H9 (cell line): ENCODE measurements at regions not wholly inside any gene's neighbourhood (a gene's known extent, or its start where the extent isn't known, plus 50 kb on each side); places are given as distances from the start of the nearest gene placed in this dataset.

Source experiments
- DNase-seq: peaks from one replicate; pipeline ENCODE4 v3.0.0-alpha.2; 2017
- H2AFZ ChIP-seq: one replicate; pipeline ENCODE4 v1.6.1; 2013; ENCODE audit warnings: mild to moderate bottlenecking, low read length, control low read depth, moderate library complexity
- H2AK5ac ChIP-seq: 2 replicates; pipeline ENCODE4 v1.6.1; 2013; ENCODE audit warnings: low read length, control low read depth, mixed read lengths; ENCODE audit not compliant: insufficient read length
- H2BK120ac ChIP-seq: one replicate; pipeline ENCODE4 v1.6.1; 2013; ENCODE audit warnings: low read depth, mild to moderate bottlenecking, low read length, control low read depth, inconsistent platforms; ENCODE audit not compliant: poor library complexity, severe bottlenecking
- H2BK12ac ChIP-seq: 2 replicates; pipeline ENCODE4 v1.6.1; 2013; ENCODE audit warnings: low read length, control low read depth, mixed read lengths, low read depth; ENCODE audit not compliant: insufficient read length
- H2BK15ac ChIP-seq: 2 replicates; pipeline ENCODE4 v1.6.1; 2013; ENCODE audit warnings: low read depth, low read length, control low read depth
- H2BK20ac ChIP-seq: one replicate; pipeline ENCODE4 v1.6.1; 2013; ENCODE audit warnings: low read depth, mild to moderate bottlenecking, low read length, control low read depth, inconsistent platforms; ENCODE audit not compliant: poor library complexity, severe bottlenecking
- H2BK5ac ChIP-seq: 2 replicates; pipeline ENCODE4 v1.6.1; 2013; ENCODE audit warnings: low read length, control low read depth, mixed read lengths; ENCODE audit not compliant: insufficient read length
- H3K14ac ChIP-seq: 2 replicates; pipeline ENCODE4 v1.6.1; 2013; ENCODE audit warnings: low read length, control low read depth; ENCODE audit not compliant: insufficient read depth
- H3K18ac ChIP-seq: 2 replicates; pipeline ENCODE4 v1.6.1; 2013; ENCODE audit warnings: low read depth, mild to moderate bottlenecking, mixed read lengths, low read length, control low read depth; ENCODE audit not compliant: insufficient read length
- H3K23ac ChIP-seq: 2 replicates; pipeline ENCODE4 v1.6.1; 2013; ENCODE audit warnings: low read length, control low read depth, mixed read lengths, low read depth; ENCODE audit not compliant: insufficient read length
- H3K23me2 ChIP-seq: 2 replicates; pipeline ENCODE4 v1.6.1; 2013; ENCODE audit warnings: low read depth, mild to moderate bottlenecking, mixed read lengths, low read length, control low read depth; ENCODE audit not compliant: insufficient read length, poor library complexity, severe bottlenecking
- H3K27ac ChIP-seq: 2 replicates; pipeline ENCODE4 v1.5.1; 2013; ENCODE audit warnings: low read length, control low read depth, mixed read lengths, low read depth; ENCODE audit not compliant: insufficient read length
- H3K27me3 ChIP-seq: 2 replicates; pipeline ENCODE4 v1.6.1; 2013; ENCODE audit warnings: low read length, control low read depth, inconsistent platforms; ENCODE audit not compliant: insufficient read depth
- H3K4ac ChIP-seq: 2 replicates; pipeline ENCODE4 v1.6.1; 2013; ENCODE audit warnings: low read depth, mild to moderate bottlenecking, control low read depth, inconsistent platforms, low read length, moderate library complexity
- H3K4me1 ChIP-seq: 2 replicates; pipeline ENCODE4 v1.6.1; 2013; ENCODE audit warnings: low read length, control low read depth, inconsistent platforms; ENCODE audit not compliant: insufficient read depth
- H3K4me2 ChIP-seq: 2 replicates; pipeline ENCODE4 v1.6.1; 2013; ENCODE audit warnings: low read length, control low read depth, mixed read lengths; ENCODE audit not compliant: insufficient read length, insufficient read depth
- H3K56ac ChIP-seq: 2 replicates; pipeline ENCODE4 v1.6.1; 2013; ENCODE audit warnings: low read depth, mild to moderate bottlenecking, mixed read lengths, low read length, control low read depth; ENCODE audit not compliant: insufficient read length
- H3K79me1 ChIP-seq: 2 replicates; pipeline ENCODE4 v1.6.1; 2013; ENCODE audit warnings: low read depth, mild to moderate bottlenecking, moderate library complexity, low read length, control low read depth, inconsistent platforms; ENCODE audit not compliant: insufficient read depth, poor library complexity, severe bottlenecking
- H3K79me2 ChIP-seq: 2 replicates; pipeline ENCODE4 v1.6.1; 2013; ENCODE audit warnings: low read length, control low read depth, inconsistent platforms; ENCODE audit not compliant: insufficient read depth
- H3K9ac ChIP-seq: 2 replicates; pipeline ENCODE4 v1.6.1; 2013; ENCODE audit warnings: low read length, control low read depth, mixed read lengths; ENCODE audit not compliant: insufficient read length; ENCODE audit errors: extremely low read depth
- H3K9me3 ChIP-seq: one replicate; pipeline ENCODE4 v1.6.1; 2013; ENCODE audit warnings: low read depth, low read length, inconsistent platforms; ENCODE audit not compliant: control insufficient read depth
- H3T11ph ChIP-seq: one replicate; pipeline ENCODE4 v1.6.1; 2013; ENCODE audit warnings: mild to moderate bottlenecking, low read length, control low read depth, inconsistent platforms
- H4K20me1 ChIP-seq: one replicate; pipeline ENCODE4 v1.6.1; 2013; ENCODE audit not compliant: control insufficient read depth, insufficient read length, insufficient read depth
- H4K5ac ChIP-seq: 2 replicates; pipeline ENCODE4 v1.6.1; 2013; ENCODE audit warnings: low read depth, mild to moderate bottlenecking, mixed read lengths, low read length, control low read depth; ENCODE audit not compliant: insufficient read length
- H4K8ac ChIP-seq: replicated peaks from 2 replicates; pipeline ENCODE4 v1.6.1; 2013; ENCODE audit warnings: low read length, control low read depth, mixed read lengths, low read depth; ENCODE audit not compliant: insufficient read length
- H4K91ac ChIP-seq: 2 replicates; pipeline ENCODE4 v1.6.1; 2013; ENCODE audit warnings: low read depth, mild to moderate bottlenecking, moderate library complexity, mixed read lengths, low read length, control low read depth; ENCODE audit not compliant: insufficient read length
- H3K27ac Mint-ChIP-seq, 3 experiments: 2 replicates in 2 of 3; 3 replicates in 1 of 3; pipeline ENCODE4 v1.8.0; 2020 to 2021; ENCODE audit warnings: mixed read lengths in 3 of 3, mild to moderate bottlenecking in 1 of 3, moderate library complexity in 1 of 3
- H3K27me3 Mint-ChIP-seq: 2 replicates; pipeline ENCODE4 v1.8.0; 2021; ENCODE audit warnings: low read depth, mild to moderate bottlenecking, moderate library complexity, mixed read lengths
- H3K36me3 Mint-ChIP-seq, 3 experiments: 2 replicates in 2 of 3; 3 replicates in 1 of 3; pipeline ENCODE4 v1.8.0; 2020 to 2021; ENCODE audit warnings: low read depth in 3 of 3, mixed read lengths in 3 of 3; ENCODE audit not compliant: insufficient read depth in 1 of 3
- H3K4me1 Mint-ChIP-seq, 2 experiments: 2 replicates each; pipeline ENCODE4 v1.8.0; 2020; ENCODE audit warnings: mixed read lengths in 2 of 2
- H3K4me3 Mint-ChIP-seq, 2 experiments: 2 replicates in 1 of 2; 3 replicates in 1 of 2; pipeline ENCODE4 v1.8.0; 2020 to 2021; ENCODE audit warnings: mild to moderate bottlenecking in 2 of 2, mixed read lengths in 2 of 2, moderate library complexity in 1 of 2
- H3K9me3 Mint-ChIP-seq, 2 experiments: 2 replicates in 1 of 2; 3 replicates in 1 of 2; pipeline ENCODE4 v1.8.0; 2020; ENCODE audit warnings: mild to moderate bottlenecking in 2 of 2, mixed read lengths in 2 of 2, moderate library complexity in 1 of 2
- WGBS: extraction: QIAGEN DNeasy Blood & Tissue Kit; methylation state at CpG from one replicate; pipeline ENCODE4 v1.1.7; 2013; ENCODE audit warnings: missing lambda C conversion rate, low lambda C conversion rate, mixed read lengths; ENCODE audit not compliant: insufficient read length; ENCODE audit errors: extremely low coverage; 5-methylcytosine and 5-hydroxymethylcytosine counted together
- TF ChIP-seq, protein P1 (sequence below): fragments of 200-600 bp; sonication (generic); conservative IDR thresholded peaks from 3 replicates; pipeline ENCODE4 v1.8.0; 2021; ENCODE audit warnings: antibody characterized with exemption, mild to moderate bottlenecking

DNA sequence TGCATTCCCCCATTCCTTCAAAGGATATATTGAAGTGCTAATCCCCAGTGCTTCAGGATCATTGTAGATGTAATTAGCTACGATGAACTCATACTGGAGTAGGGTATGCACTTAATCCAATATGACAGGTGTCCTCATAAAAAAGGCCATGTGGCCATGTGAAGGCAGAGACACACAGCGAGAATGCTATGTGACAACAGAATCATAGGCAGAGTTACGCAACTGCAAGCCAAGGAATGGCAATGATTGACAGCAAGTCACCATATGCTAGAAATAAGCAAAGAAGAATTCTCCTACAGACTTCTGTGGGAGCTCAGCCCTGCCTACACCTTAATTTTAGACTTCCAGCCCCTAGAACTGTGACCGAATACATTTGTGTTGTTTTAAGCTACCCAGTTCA lies 875.6 kb upstream of the ROBO1 start:
- H2BK5ac ChIP-seq, result no peak overlapping the region
- H3K27me3 Mint-ChIP-seq, result no peaks in the 10 kb centered on the region
- no peak overlapping the region for H2BK120ac ChIP-seq
- H3K79me2 ChIP-seq, result no peaks in the 10 kb centered on the region
- H3K27ac Mint-ChIP-seq, result no peak overlapping the region
- H3K79me1 ChIP-seq, result no peaks in the 10 kb centered on the region
- no peak overlapping the region for H3K4me3 Mint-ChIP-seq
- H3K27ac ChIP-seq, result no peak overlapping the region
- H3K4me1 Mint-ChIP-seq, result no peaks in the 10 kb centered on the region
- H3K56ac ChIP-seq, result no peak overlapping the region
- H3K23ac ChIP-seq, result no peak overlapping the region
- no peaks in the 10 kb centered on the region for H3K9me3 ChIP-seq
- H2BK20ac ChIP-seq, result no peak overlapping the region
- TF ChIP-seq, protein P1, sequence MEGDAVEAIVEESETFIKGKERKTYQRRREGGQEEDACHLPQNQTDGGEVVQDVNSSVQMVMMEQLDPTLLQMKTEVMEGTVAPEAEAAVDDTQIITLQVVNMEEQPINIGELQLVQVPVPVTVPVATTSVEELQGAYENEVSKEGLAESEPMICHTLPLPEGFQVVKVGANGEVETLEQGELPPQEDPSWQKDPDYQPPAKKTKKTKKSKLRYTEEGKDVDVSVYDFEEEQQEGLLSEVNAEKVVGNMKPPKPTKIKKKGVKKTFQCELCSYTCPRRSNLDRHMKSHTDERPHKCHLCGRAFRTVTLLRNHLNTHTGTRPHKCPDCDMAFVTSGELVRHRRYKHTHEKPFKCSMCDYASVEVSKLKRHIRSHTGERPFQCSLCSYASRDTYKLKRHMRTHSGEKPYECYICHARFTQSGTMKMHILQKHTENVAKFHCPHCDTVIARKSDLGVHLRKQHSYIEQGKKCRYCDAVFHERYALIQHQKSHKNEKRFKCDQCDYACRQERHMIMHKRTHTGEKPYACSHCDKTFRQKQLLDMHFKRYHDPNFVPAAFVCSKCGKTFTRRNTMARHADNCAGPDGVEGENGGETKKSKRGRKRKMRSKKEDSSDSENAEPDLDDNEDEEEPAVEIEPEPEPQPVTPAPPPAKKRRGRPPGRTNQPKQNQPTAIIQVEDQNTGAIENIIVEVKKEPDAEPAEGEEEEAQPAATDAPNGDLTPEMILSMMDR, result no peak
- H4K20me1 ChIP-seq, result no peaks in the 10 kb centered on the region
- no peak overlapping the region for H2BK12ac ChIP-seq
- H2BK15ac ChIP-seq, result no peak overlapping the region
- H2AK5ac ChIP-seq, result no peak overlapping the region
- DNase-seq, result no peak
- no peak overlapping the region for H4K8ac ChIP-seq
- H3T11ph ChIP-seq, result no peak overlapping the region
- WGBS, result no CpG with 5 or more reads among the region's 4 CpGs
- no peak overlapping the region for H3K4me2 ChIP-seq
- H3K14ac ChIP-seq, result no peak overlapping the region
- H3K4me1 ChIP-seq, result no peaks in the 10 kb centered on the region
- H3K4ac ChIP-seq, result no peak overlapping the region
- H2AFZ ChIP-seq, result no peak overlapping the region
- H3K9me3 Mint-ChIP-seq, result no peaks in the 10 kb centered on the region
- no peaks in the 10 kb centered on the region for H3K23me2 ChIP-seq
- no peaks in the 10 kb centered on the region; the same call in 1 of the 2 replicates for H3K27me3 ChIP-seq
- H3K18ac ChIP-seq, result no peak overlapping the region
- no peak overlapping the region for H3K9ac ChIP-seq
- H4K5ac ChIP-seq, result no peak overlapping the region
- H3K36me3 Mint-ChIP-seq, result peaks cover 0 to 4% (median 0%) of the 10 kb centered on the region in 3 experiments; a peak in 2 of 7 replicates
- no peak overlapping the region for H4K91ac ChIP-seq
